HCT116 (cell line): ENCODE measurements at regions not wholly inside any gene's neighbourhood (a gene's known extent, or its start where the extent isn't known, plus 50 kb on each side); places are given as distances from the start of the nearest gene placed in this dataset.

ENCODE experiments used
- ATAC-seq: fragments of 200-7000 bp; cut with Tn5 transposase; 2 replicates; pipeline ENCODE4 v1.9.1; 2020; ENCODE audit warnings: mild to moderate bottlenecking, moderate library complexity
- BruUV-seq: library from RNA; stranded (reverse); fragments of 400-500 nt; replicated peaks from 2 replicates; lab custom pipeline; 2021; lab: Mats Ljungman, UMichigan
- CTCF ChIA-PET: fragments of 300-600 bp; sonication (Branson Sonifier 250); formaldehyde crosslinking; loops from one replicate; lab custom pipeline; 2021; ENCODE audit warnings: antibody characterized with exemption; lab: Charles Lee
- POLR2A ChIA-PET: fragments of 300-600, 350-600 bp; sonication (Branson Sonifier 250); formaldehyde crosslinking; loops from one replicate; lab custom pipeline; 2021; ENCODE audit warnings: antibody characterized with exemption; lab: Charles Lee
- RAD21 ChIA-PET, 2 experiments: fragments of 300-600 bp; sonication (Branson Sonifier 250); formaldehyde crosslinking; loops; one replicate each; lab custom pipeline; 2023; ENCODE audit warnings: low total read pairs in 2 of 2; ENCODE audit not compliant: uncharacterized antibody in 2 of 2, unreplicated experiment in 2 of 2, low non-redundant PET in 1 of 2; lab: Charles Lee
- DNase-seq: peaks from one replicate; pipeline ENCODE4 v3.0.0-alpha.2; 2010; ENCODE audit warnings: low read depth, low spot score
- H2AFZ ChIP-seq: fragments of 200-600 bp; shearing (Covaris generic), sonication (generic); 2 replicates; pipeline ENCODE4 v1.6.1; 2017; ENCODE audit warnings: low read depth, mixed run types, mixed read lengths, antibody characterized with exemption, low read length; ENCODE audit not compliant: poor library complexity, severe bottlenecking
- H3K27ac ChIP-seq: 2 replicates; pipeline ENCODE4 v1.5.1; 2012; ENCODE audit warnings: low read depth, low read length
- H3K27me3 ChIP-seq: fragments of 200-600 bp; sonication (generic); 2 replicates; pipeline ENCODE4 v1.6.1; 2016; ENCODE audit warnings: mixed run types, low read length, mixed read lengths; ENCODE audit not compliant: insufficient read depth
- H3K36me3 ChIP-seq, 2 experiments: fragments of 200-500 bp in 1 of 2; fragments of 200-600 bp in 1 of 2; sonication (Bioruptor generic) in 1 of 2; sonication (generic) in 1 of 2; 2 replicates each; pipeline versions ENCODE4 v1.5.1 to v1.6.1; 2014 to 2016; ENCODE audit warnings: low read length in 2 of 2, inconsistent platforms in 1 of 2, mixed read lengths in 1 of 2, mixed run types in 1 of 2; ENCODE audit not compliant: insufficient read depth in 2 of 2, control insufficient read depth in 1 of 2
- H3K4me1 ChIP-seq, 2 experiments: fragments of 200-600 bp in 1 of 2; sonication (generic) in 1 of 2; 2 replicates each; pipeline versions ENCODE4 v1.5.1 to v1.6.1; 2012 to 2017; ENCODE audit warnings: low read length in 2 of 2, inconsistent platforms in 1 of 2, mild to moderate bottlenecking in 1 of 2, mixed read lengths in 1 of 2, mixed run types in 1 of 2, moderate library complexity in 1 of 2; ENCODE audit not compliant: insufficient read depth in 2 of 2, control insufficient read depth in 1 of 2
- H3K4me2 ChIP-seq: fragments of 200-600 bp; sonication (generic); 2 replicates; pipeline ENCODE4 v1.6.1; 2017; ENCODE audit warnings: mixed run types, low read length, mixed read lengths
- H3K4me3 ChIP-seq, 2 experiments: fragments of 200-600 bp in 1 of 2; sonication (generic) in 1 of 2; replicated peaks in 1 of 2; 2 replicates each; pipeline ENCODE4 v1.5.1; 2011 to 2016; ENCODE audit warnings: low read length in 2 of 2, control low read depth in 1 of 2, low read depth in 1 of 2, mild to moderate bottlenecking in 1 of 2, mixed read lengths in 1 of 2, mixed run types in 1 of 2
- H3K79me2 ChIP-seq: fragments of 200-600 bp; sonication (generic); 2 replicates; pipeline ENCODE4 v1.6.1; 2017; ENCODE audit warnings: mild to moderate bottlenecking, mixed run types, low read length, moderate library complexity, mixed read lengths; ENCODE audit not compliant: insufficient read depth
- H3K9ac ChIP-seq: fragments of 200-600 bp; sonication (generic); 2 replicates; pipeline ENCODE4 v1.6.1; 2016; ENCODE audit warnings: low read length, mixed read lengths
- H3K9me2 ChIP-seq: fragments of 200-600 bp; sonication (generic), shearing (Covaris generic); 2 replicates; pipeline ENCODE4 v1.6.1; 2017; ENCODE audit warnings: mixed run types, mild to moderate bottlenecking, moderate library complexity; ENCODE audit not compliant: insufficient read depth
- H3K9me3 ChIP-seq, 2 experiments: fragments of 200-500 bp in 1 of 2; fragments of 200-600 bp in 1 of 2; sonication (Bioruptor generic) in 1 of 2; sonication (generic) in 1 of 2; 2 replicates each; pipeline ENCODE4 v1.6.1; 2014 to 2017; ENCODE audit warnings: low read length in 2 of 2, mixed read lengths in 2 of 2, inconsistent platforms in 1 of 2, low read depth in 1 of 2, mild to moderate bottlenecking in 1 of 2, mixed run types in 1 of 2, moderate library complexity in 1 of 2; ENCODE audit not compliant: control insufficient read depth in 1 of 2, insufficient read depth in 1 of 2
- H4K20me1 ChIP-seq: fragments of 200-600 bp; sonication (generic), shearing (Covaris generic); 2 replicates; pipeline ENCODE4 v1.6.1; 2017; ENCODE audit warnings: mixed run types, mild to moderate bottlenecking, moderate library complexity; ENCODE audit not compliant: insufficient read depth
- CTCF ChIP-seq, 3 experiments: fragments of 200-600 bp in 1 of 3; sonication (generic) in 1 of 3; IDR thresholded peaks in 2 of 3; conservative IDR thresholded peaks in 1 of 3; 2 replicates each; pipeline ENCODE4 v1.5.1; 2012 to 2017; ENCODE audit warnings: low read depth in 2 of 3, low read length in 2 of 3, antibody characterized with exemption in 1 of 3, borderline replicate concordance in 1 of 3, control low read depth in 1 of 3, mild to moderate bottlenecking in 1 of 3, mixed read lengths in 1 of 3, mixed run types in 1 of 3, moderate library complexity in 1 of 3; ENCODE audit not compliant: insufficient read depth in 1 of 3
- EGR1 ChIP-seq: IDR thresholded peaks from 2 replicates; pipeline ENCODE4 v1.6.1; 2012; ENCODE audit warnings: low read depth
- ELF1 ChIP-seq: IDR thresholded peaks from 2 replicates; pipeline ENCODE4 v1.6.1; 2012; ENCODE audit warnings: low read depth, borderline replicate concordance
- EZH2 ChIP-seq: fragments of 200-600 bp; sonication (generic); IDR thresholded peaks from 2 replicates; pipeline ENCODE4 v1.6.1; 2017; ENCODE audit warnings: antibody characterized with exemption, mixed run types
- FOSL1 ChIP-seq: IDR thresholded peaks from 2 replicates; pipeline ENCODE4 v1.6.1; 2012; ENCODE audit warnings: low read depth
- JUND ChIP-seq: IDR thresholded peaks from 2 replicates; pipeline ENCODE4 v1.6.1; 2012
- MAX ChIP-seq: IDR thresholded peaks from 2 replicates; pipeline ENCODE4 v1.6.1; 2012
- REST ChIP-seq: IDR thresholded peaks from 2 replicates; pipeline ENCODE4 v1.6.1; 2012; ENCODE audit warnings: low read depth
- SP1 ChIP-seq: IDR thresholded peaks from 2 replicates; pipeline ENCODE4 v1.6.1; 2012; ENCODE audit warnings: low read depth
- TCF7L2 ChIP-seq: IDR thresholded peaks from 2 replicates; pipeline ENCODE4 v1.7.0; 2011; ENCODE audit warnings: borderline replicate concordance, inconsistent platforms; ENCODE audit not compliant: insufficient read depth, insufficient read length; ENCODE audit errors: extremely low read depth
- YY1 ChIP-seq: IDR thresholded peaks from 2 replicates; pipeline ENCODE4 v1.6.1; 2011; ENCODE audit warnings: low read length, low read depth, moderate library complexity, mild to moderate bottlenecking; ENCODE audit not compliant: insufficient replicate concordance; ENCODE audit errors: extremely low read depth
- ZFX ChIP-seq: fragments of 450-650 bp; IDR thresholded peaks from 2 replicates; pipeline ENCODE4 v1.6.1; 2017
- ZNF274 ChIP-seq: fragments of 200-500 bp; sonication (Bioruptor generic); IDR thresholded peaks from 2 replicates; pipeline ENCODE4 v1.6.1; 2014; ENCODE audit warnings: mild to moderate bottlenecking, low read depth, low read length, inconsistent platforms
- intact Hi-C: fragments of 100-400 bp; cut with micrococcal nuclease; formaldehyde crosslinking; loops from 2 replicates; pipeline ENCODE4 v1.10.0; 2022

GRCh38 chr7:156445997-156446761 lies 194.4 kb upstream of the RNF32 start:
- DNase-seq = no peak
- BruUV-seq = no TSS peak
- no peak overlapping the region for H3K9ac ChIP-seq
- intact Hi-C loops = no loop called here
- peaks cover 11% of the 10 kb centered on the region for H3K27me3 ChIP-seq
- H3K36me3 ChIP-seq = no peaks in the 10 kb centered on the region
- no peaks in the 10 kb centered on the region for H3K9me3 ChIP-seq
- ATAC-seq = no peak
- no peak overlapping the region for H2AFZ ChIP-seq
- RAD21 ChIA-PET = no interaction called here
- H3K9me2 ChIP-seq = no peaks in the 10 kb centered on the region
- H3K4me2 ChIP-seq = no peak overlapping the region
- no peaks in the 10 kb centered on the region for H3K4me1 ChIP-seq
- no peaks in the 10 kb centered on the region for H3K79me2 ChIP-seq
- POLR2A ChIA-PET = no interaction called here
- no peak for TF ChIP-seq SP1
- no peak for TF ChIP-seq YY1
- no peak for TF ChIP-seq REST
- no peak for TF ChIP-seq ZNF274
- TF ChIP-seq TCF7L2 = no peak
- no peak for TF ChIP-seq MAX
- TF ChIP-seq EZH2 = no peak
- no peak for TF ChIP-seq EGR1
- TF ChIP-seq ZFX = no peak
- TF ChIP-seq FOSL1 = no peak
- TF ChIP-seq CTCF (IDR thresholded peaks at IDR 0.05 in 2 of 3, conservative IDR thresholded peaks at IDR 0.05 in 1 of 3; ENCODE audit: borderline replicate concordance in 1 of 3, insufficient read depth in 1 of 3, low read depth in 2 of 3, low read length in 2 of 3) = no peak
- no peak for TF ChIP-seq JUND
- TF ChIP-seq ELF1 = no peak
- no peaks in the 10 kb centered on the region for H4K20me1 ChIP-seq
- H3K4me3 ChIP-seq = no peak overlapping the region
- H3K27ac ChIP-seq = no peak overlapping the region
- CTCF ChIA-PET = no interaction called here
